ENCODE measurements at regions not wholly inside any gene's neighbourhood (a gene's known extent, or its start where the extent isn't known, plus 50 kb on each side); places are given as distances from the start of the nearest gene placed in this dataset.
A peak's percentile ranks its signal among the peaks of the same experiment; 100 is the strongest.
"Not testable (repeated sequence)": the region's sequence is repeated elsewhere in the genome, so short reads cannot be mapped to it uniquely, and the experiment has no call there.

GRCh38 chrX:19237901-19238300 lies 105.8 kb upstream of the PDHA1 start:
- DNase-seq = peak in 2 of 3 donors; percentile 57 to 71
- H3K4me3 ChIP-seq = no peak overlapping the region

DNA sequence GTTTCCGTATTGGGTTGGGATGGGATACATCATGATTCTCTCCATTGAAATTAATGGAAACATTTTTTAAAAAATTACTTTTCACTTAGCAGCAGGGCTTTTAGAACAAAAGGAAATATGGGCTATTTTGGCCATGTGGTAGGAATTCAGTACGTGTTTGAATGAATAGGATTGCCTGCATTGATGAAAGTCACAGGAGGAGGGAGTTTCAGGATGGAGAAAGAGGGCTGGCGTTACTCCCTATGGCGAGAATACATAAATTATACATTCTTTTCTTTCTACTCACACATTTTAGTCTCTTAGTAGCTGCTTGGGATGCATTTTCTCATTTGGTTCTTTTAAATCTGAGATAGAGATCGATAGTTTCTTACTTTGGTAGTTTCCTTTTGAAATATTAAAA lies 100.3 kb upstream of the PDHA1 start:
- Histone ChIP-seq H3K4me3 (no peak overlapping the region), H3K4me1 (ENCODE audit: control insufficient read depth in 5 of 5, insufficient read depth in 5 of 5, low read length in 5 of 5) (peaks cover 0 to 2% (median 0%) of the 10 kb centered on the region in 5 donors), H3K36me3 (ENCODE audit: control insufficient read depth in 4 of 4, insufficient read depth in 4 of 4, low read length in 4 of 4) (no peaks in the 10 kb centered on the region), H3K9ac (ENCODE audit: insufficient read depth in 1 of 2, low read length in 2 of 2) (no peak overlapping the region), H3K27me3 (ENCODE audit: control insufficient read depth in 3 of 3, insufficient read depth in 3 of 3, low read length in 2 of 3) (peaks cover 0 to 2% (median 0%) of the 10 kb centered on the region in 3 donors), H3K9me3 (ENCODE audit: control insufficient read depth in 4 of 4, insufficient read depth in 3 of 4, low read length in 3 of 4) (peaks cover 0 to 9% (median under 1%) of the 10 kb centered on the region in 4 donors), H3K27ac (ENCODE audit: low read depth in 1 of 2, low read length in 1 of 2) (no peak overlapping the region)
- WGBS, 2 donors = 79 to 93% methylated on average over 5 of the region's 5 CpGs
- DNase-seq = no peak
- no peak for ATAC-seq (ENCODE audit: insufficient read depth, low FRiP score)
- no peak for TF ChIP-seq CTCF (IDR thresholded peaks at IDR 0.05; ENCODE audit: control extremely low read depth, extremely low read depth)

More at GRCh38 chrX:19237901-19238300, 105.8 kb upstream of the PDHA1 start:
- peaks cover 0 to 5% (median under 1%) of the 10 kb centered on the region in 4 donors for H3K9me3 ChIP-seq (ENCODE audit: control insufficient read depth in 4 of 4, insufficient read depth in 3 of 4, low read length in 3 of 4)
- no peak overlapping the region for H3K27ac ChIP-seq (ENCODE audit: low read depth in 1 of 2, low read length in 1 of 2)
- ATAC-seq (ENCODE audit: insufficient read depth, low FRiP score) = no peak
- peaks cover 0 to 3% (median 0%) of the 10 kb centered on the region in 5 donors for H3K4me1 ChIP-seq (ENCODE audit: control insufficient read depth in 5 of 5, insufficient read depth in 5 of 5, low read length in 5 of 5)
- H3K9ac ChIP-seq (ENCODE audit: insufficient read depth in 1 of 2, low read length in 2 of 2) = no peak overlapping the region
- WGBS, 2 donors = 61 to 84% methylated on average over 3 of the region's 3 CpGs
- H3K27me3 ChIP-seq (ENCODE audit: control insufficient read depth in 3 of 3, insufficient read depth in 3 of 3, low read length in 2 of 3) = peaks cover 0 to 2% (median 0%) of the 10 kb centered on the region in 3 donors
- H3K36me3 ChIP-seq (ENCODE audit: control insufficient read depth in 4 of 4, insufficient read depth in 4 of 4, low read length in 4 of 4) = no peaks in the 10 kb centered on the region
- no peak for TF ChIP-seq CTCF (IDR thresholded peaks at IDR 0.05; ENCODE audit: control extremely low read depth, extremely low read depth)

GRCh38 chrX:19244921-19245320 lies 98.8 kb upstream of the PDHA1 start:
- not testable (repeated sequence) for ATAC-seq (ENCODE audit: insufficient read depth, low FRiP score); H3K4me1 ChIP-seq (ENCODE audit: control insufficient read depth in 5 of 5, insufficient read depth in 5 of 5, low read length in 5 of 5); H3K4me3 ChIP-seq; H3K27me3 ChIP-seq (ENCODE audit: control insufficient read depth in 3 of 3, insufficient read depth in 3 of 3, low read length in 2 of 3); DNase-seq; H3K27ac ChIP-seq (ENCODE audit: low read depth in 1 of 2, low read length in 1 of 2); H3K9ac ChIP-seq (ENCODE audit: insufficient read depth in 1 of 2, low read length in 2 of 2); H3K9me3 ChIP-seq (ENCODE audit: control insufficient read depth in 4 of 4, insufficient read depth in 3 of 4, low read length in 3 of 4); H3K36me3 ChIP-seq (ENCODE audit: control insufficient read depth in 4 of 4, insufficient read depth in 4 of 4, low read length in 4 of 4)
- WGBS, 2 donors = 68 to 88% methylated on average over 6 of the region's 6 CpGs

DNA sequence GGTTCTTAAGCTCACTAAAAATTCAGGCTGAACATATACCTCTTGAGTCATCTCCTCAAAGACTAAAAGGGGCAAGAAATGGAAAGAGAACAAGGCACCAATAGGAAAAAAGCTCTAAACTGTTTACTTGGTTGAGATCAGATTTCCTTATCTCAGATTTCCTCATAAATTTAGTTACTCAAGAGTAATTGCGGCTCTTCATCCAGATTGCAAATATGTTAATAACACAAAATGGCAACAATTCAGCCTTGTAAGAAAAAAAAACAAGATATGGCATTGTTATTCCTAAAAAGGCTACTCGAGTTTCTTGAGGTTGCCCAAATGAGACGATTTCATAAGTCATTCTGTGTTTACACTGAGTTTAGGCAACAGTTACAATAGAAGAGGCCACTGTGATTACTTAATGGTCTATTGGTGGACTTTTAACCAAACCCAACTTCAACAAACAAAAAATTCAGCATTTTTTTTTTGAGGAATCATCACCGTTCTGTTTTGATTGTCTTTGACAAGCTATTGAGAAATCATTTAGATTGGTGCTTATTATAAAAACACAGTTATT lies 97.9 kb upstream of the PDHA1 start:
- DNase-seq = peak in 1 of 3 donors; percentile 17
- H3K9ac ChIP-seq (ENCODE audit: insufficient read depth in 1 of 2, low read length in 2 of 2) = no peak overlapping the region
- no peaks in the 10 kb centered on the region for H3K36me3 ChIP-seq (ENCODE audit: control insufficient read depth in 4 of 4, insufficient read depth in 4 of 4, low read length in 4 of 4)
- TF ChIP-seq CTCF (IDR thresholded peaks at IDR 0.05; ENCODE audit: control extremely low read depth, extremely low read depth) = no peak
- no peak overlapping the region for H3K27ac ChIP-seq (ENCODE audit: low read depth in 1 of 2, low read length in 1 of 2)
- no peak for ATAC-seq (ENCODE audit: insufficient read depth, low FRiP score)
- peaks cover 0 to 2% (median 0%) of the 10 kb centered on the region in 5 donors for H3K4me1 ChIP-seq (ENCODE audit: control insufficient read depth in 5 of 5, insufficient read depth in 5 of 5, low read length in 5 of 5)
- peaks cover 0 to 6% (median under 1%) of the 10 kb centered on the region in 4 donors for H3K9me3 ChIP-seq (ENCODE audit: control insufficient read depth in 4 of 4, insufficient read depth in 3 of 4, low read length in 3 of 4)
- no peak overlapping the region for H3K4me3 ChIP-seq
- H3K27me3 ChIP-seq (ENCODE audit: control insufficient read depth in 3 of 3, insufficient read depth in 3 of 3, low read length in 2 of 3) = peaks cover 0 to 8% (median 0%) of the 10 kb centered on the region in 3 donors
- 61 to 66% methylated on average over 4 of the region's 4 CpGs for WGBS, 2 donors

Data from lung (tissue), 11 donors.